ENCODE measurements at regions not wholly inside any gene's neighbourhood (a gene's known extent, or its start where the extent isn't known, plus 50 kb on each side); places are given as distances from the start of the nearest gene placed in this dataset.

DNA sequence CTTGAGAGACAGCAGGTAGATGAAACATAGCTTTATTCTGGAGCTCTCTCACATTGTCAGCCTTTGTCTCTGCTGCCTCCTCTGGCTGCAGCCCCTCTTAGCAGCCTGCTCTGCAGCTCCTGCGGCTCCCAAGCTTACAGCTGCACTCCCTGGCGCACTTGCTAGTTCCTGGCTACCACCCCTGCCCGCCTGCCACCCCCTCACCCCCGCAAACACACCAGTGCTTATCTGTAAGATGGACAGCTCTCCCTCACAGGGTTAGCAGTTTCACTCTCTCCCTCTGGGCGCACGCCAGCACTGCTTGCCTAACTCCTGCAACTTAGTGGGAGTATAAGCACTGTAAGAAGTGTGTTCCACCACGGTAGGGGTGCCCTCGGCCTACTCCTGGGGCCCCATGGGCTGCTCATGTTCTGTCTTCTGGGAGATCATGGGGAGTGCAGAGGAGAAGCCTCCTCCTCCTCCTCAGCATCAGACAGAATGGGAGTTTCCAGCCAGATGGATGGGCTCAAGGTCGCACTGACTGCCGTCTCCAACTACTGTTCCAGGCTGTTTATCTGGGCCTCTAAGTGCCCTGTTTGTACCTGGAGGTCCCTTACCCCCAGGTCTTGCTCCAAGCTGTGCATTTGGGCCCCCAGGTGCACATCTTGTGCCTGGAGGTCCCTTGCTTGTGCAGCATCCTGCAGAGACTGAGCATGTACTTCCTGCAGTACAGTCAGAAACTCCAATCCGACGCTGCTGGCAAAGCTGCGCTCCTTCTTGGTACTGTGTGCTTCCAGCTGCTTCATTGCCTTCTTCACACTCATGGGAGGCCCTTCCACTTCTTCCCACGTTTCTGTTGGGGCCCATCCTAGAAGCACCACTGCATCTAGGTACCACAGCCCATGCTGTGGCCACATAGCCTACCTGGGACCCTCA lies 1388.1 kb downstream of the AMY1C start:
- H3K36me3 Mint-ChIP-seq (ENCODE audit: insufficient read depth, unreplicated experiment) = no peaks in the 10 kb centered on the region
- H3K27me3 Mint-ChIP-seq (ENCODE audit: insufficient read depth, unreplicated experiment) = no peaks in the 10 kb centered on the region
- H3K4me1 Mint-ChIP-seq (ENCODE audit: insufficient read depth, unreplicated experiment) = no peaks in the 10 kb centered on the region
- ChIA-PET POLR2A (no interaction called here), CTCF (interaction anchor here (0.6 kb wide), 1 partner anchor 10 kb away, joined by 3 read pairs; no protein-coding TSS in a partner anchor)
- intact Hi-C loops (cut with micrococcal nuclease) = loop anchor here (10.0 kb wide), 1 partner anchor 353 kb away; no protein-coding TSS in a partner anchor
- no peak overlapping the region for H3K27ac Mint-ChIP-seq (ENCODE audit: low read depth, unreplicated experiment)
- no peaks in the 10 kb centered on the region for H3K9me3 Mint-ChIP-seq (ENCODE audit: unreplicated experiment)
- peak; percentile 32 for DNase-seq (ENCODE audit: unreplicated experiment)
- no peak overlapping the region for H3K4me3 Mint-ChIP-seq (ENCODE audit: unreplicated experiment)
- TF ChIP-seq, protein P1, sequence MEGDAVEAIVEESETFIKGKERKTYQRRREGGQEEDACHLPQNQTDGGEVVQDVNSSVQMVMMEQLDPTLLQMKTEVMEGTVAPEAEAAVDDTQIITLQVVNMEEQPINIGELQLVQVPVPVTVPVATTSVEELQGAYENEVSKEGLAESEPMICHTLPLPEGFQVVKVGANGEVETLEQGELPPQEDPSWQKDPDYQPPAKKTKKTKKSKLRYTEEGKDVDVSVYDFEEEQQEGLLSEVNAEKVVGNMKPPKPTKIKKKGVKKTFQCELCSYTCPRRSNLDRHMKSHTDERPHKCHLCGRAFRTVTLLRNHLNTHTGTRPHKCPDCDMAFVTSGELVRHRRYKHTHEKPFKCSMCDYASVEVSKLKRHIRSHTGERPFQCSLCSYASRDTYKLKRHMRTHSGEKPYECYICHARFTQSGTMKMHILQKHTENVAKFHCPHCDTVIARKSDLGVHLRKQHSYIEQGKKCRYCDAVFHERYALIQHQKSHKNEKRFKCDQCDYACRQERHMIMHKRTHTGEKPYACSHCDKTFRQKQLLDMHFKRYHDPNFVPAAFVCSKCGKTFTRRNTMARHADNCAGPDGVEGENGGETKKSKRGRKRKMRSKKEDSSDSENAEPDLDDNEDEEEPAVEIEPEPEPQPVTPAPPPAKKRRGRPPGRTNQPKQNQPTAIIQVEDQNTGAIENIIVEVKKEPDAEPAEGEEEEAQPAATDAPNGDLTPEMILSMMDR (IDR thresholded peaks at IDR 0.05; ENCODE audit: unreplicated experiment) = peak; percentile 24
- BruUV-seq (replicated peaks) = no TSS peak

DNA sequence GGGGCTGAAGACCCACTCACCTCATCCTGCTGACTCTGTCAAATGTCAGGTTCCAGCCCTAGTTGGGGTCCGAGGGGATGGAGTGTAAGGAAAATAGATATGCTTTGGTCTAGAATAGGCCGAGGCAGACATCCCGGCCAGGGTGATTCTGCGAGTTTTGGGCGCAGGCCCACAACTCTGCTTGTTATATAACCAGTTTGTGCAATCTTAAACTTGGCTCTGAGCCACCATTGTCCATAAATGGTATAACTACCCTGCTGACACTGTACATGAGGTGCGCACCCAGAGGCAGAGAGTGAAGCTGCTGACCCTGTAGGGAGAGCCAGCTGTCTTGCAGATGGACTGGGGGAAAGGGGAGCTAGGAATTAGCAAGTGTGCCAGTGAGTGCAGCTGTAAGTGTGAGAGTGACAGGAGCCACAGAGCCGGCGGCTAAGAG lies 1388.8 kb downstream of the AMY1C start:
- intact Hi-C loops (cut with micrococcal nuclease) = loop anchor here (10.0 kb wide), 1 partner anchor 354 kb away; no protein-coding TSS in a partner anchor
- BruUV-seq (replicated peaks) = no TSS peak
- Mint-ChIP-seq H3K36me3 (ENCODE audit: insufficient read depth, unreplicated experiment) (no peaks in the 10 kb centered on the region), H3K27ac (ENCODE audit: low read depth, unreplicated experiment) (no peak overlapping the region), H3K4me3 (ENCODE audit: unreplicated experiment) (no peak overlapping the region), H3K4me1 (ENCODE audit: insufficient read depth, unreplicated experiment) (no peaks in the 10 kb centered on the region), H3K9me3 (ENCODE audit: unreplicated experiment) (no peaks in the 10 kb centered on the region), H3K27me3 (ENCODE audit: insufficient read depth, unreplicated experiment) (no peaks in the 10 kb centered on the region)
- peak; percentile 66 for DNase-seq (ENCODE audit: unreplicated experiment)
- ChIA-PET CTCF (interaction anchor here (0.6 kb wide), 1 partner anchor 10 kb away, joined by 3 read pairs; no protein-coding TSS in a partner anchor), POLR2A (no interaction called here)
- TF ChIP-seq, protein P1 (IDR thresholded peaks at IDR 0.05; ENCODE audit: unreplicated experiment) = no peak

DNA sequence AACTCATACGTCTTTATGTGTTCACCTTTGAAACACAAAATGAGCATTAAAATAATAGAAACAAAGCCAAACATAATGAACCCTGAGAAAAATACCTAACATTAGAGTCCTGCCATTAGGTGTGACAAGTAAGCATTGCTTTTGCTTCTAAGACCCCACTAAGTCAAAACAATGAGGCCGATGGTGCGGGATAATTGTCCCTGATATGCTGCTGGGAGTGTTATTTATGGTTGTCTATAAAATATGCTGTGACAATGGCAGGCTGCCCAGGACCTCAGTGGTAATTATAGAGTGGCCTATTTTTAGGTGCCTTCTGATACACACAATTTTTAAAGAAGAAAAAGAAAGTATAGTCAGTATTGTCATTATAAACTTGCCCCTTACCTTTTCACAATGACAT lies 1423.1 kb downstream of the AMY1C start:
- Mint-ChIP-seq H3K4me1 (ENCODE audit: insufficient read depth, unreplicated experiment) (peaks cover 12% of the 10 kb centered on the region), H3K9me3 (ENCODE audit: unreplicated experiment) (no peaks in the 10 kb centered on the region), H3K36me3 (ENCODE audit: insufficient read depth, unreplicated experiment) (no peaks in the 10 kb centered on the region), H3K27ac (ENCODE audit: low read depth, unreplicated experiment) (no peak overlapping the region), H3K27me3 (ENCODE audit: insufficient read depth, unreplicated experiment) (peaks cover 11% of the 10 kb centered on the region), H3K4me3 (ENCODE audit: unreplicated experiment) (no peak overlapping the region)
- ChIA-PET CTCF (no interaction called here), POLR2A (interaction anchor here (0.7 kb wide), 1 partner anchor 522 kb away, joined by 3 read pairs; no protein-coding TSS in a partner anchor)
- no peak for DNase-seq (ENCODE audit: unreplicated experiment)
- intact Hi-C loops (cut with micrococcal nuclease) = no loop called here
- TF ChIP-seq, protein P1 (IDR thresholded peaks at IDR 0.05; ENCODE audit: unreplicated experiment) = no peak
- BruUV-seq (replicated peaks) = no TSS peak

DNA sequence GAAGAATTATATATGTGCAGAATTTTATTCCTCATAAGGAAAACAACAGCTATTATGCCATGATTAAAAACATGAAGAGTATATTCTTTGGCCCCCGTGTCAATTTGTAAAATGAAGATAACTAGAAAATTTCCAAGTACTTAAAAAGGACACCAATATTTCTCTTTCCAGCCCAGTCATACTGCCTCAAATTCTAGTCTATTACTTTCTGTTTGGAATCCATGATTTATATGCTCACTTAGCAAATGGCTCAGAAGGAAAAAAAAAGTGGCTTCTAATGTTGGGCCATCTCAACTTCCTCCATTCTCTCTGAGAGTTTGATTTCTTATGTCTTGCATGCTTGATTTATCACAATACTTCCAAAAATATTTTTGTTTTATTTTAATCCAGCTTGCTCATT lies 1431.1 kb downstream of the AMY1C start:
- no peak for DNase-seq (ENCODE audit: unreplicated experiment)
- H3K27me3 Mint-ChIP-seq (ENCODE audit: insufficient read depth, unreplicated experiment) = no peaks in the 10 kb centered on the region
- no peaks in the 10 kb centered on the region for H3K9me3 Mint-ChIP-seq (ENCODE audit: unreplicated experiment)
- ChIA-PET POLR2A (no interaction called here), CTCF (no interaction called here)
- no peaks in the 10 kb centered on the region for H3K4me1 Mint-ChIP-seq (ENCODE audit: insufficient read depth, unreplicated experiment)
- H3K36me3 Mint-ChIP-seq (ENCODE audit: insufficient read depth, unreplicated experiment) = no peaks in the 10 kb centered on the region
- H3K27ac Mint-ChIP-seq (ENCODE audit: low read depth, unreplicated experiment) = no peak overlapping the region
- intact Hi-C loops (cut with micrococcal nuclease) = no loop called here
- no TSS peak for BruUV-seq (replicated peaks)
- no peak overlapping the region for H3K4me3 Mint-ChIP-seq (ENCODE audit: unreplicated experiment)
- TF ChIP-seq, protein P1 (IDR thresholded peaks at IDR 0.05; ENCODE audit: unreplicated experiment) = no peak

Measured in MCF 10A (cell line).